Fibroblast of skin of left quadriceps (primary cell): ENCODE measurements at regions not wholly inside any gene's neighbourhood (a gene's known extent, or its start where the extent isn't known, plus 50 kb on each side); places are given as distances from the start of the nearest gene placed in this dataset.
A peak's percentile ranks its signal among the peaks of the same experiment; 100 is the strongest.

ENCODE experiments used
- DNase-seq, 2 experiments: peaks; one replicate each; pipeline ENCODE4 v3.0.0-alpha.2; 2013; ENCODE audit warnings: low read depth in 2 of 2

- DNase-seq = no peak
Measured at GRCh38 chr5:68928617-68929302, 165.1 kb upstream of the SLC30A5 start.

GRCh38 chr5:68930139-68930538 lies 163.7 kb upstream of the SLC30A5 start:
- DNase-seq = no peak

DNA sequence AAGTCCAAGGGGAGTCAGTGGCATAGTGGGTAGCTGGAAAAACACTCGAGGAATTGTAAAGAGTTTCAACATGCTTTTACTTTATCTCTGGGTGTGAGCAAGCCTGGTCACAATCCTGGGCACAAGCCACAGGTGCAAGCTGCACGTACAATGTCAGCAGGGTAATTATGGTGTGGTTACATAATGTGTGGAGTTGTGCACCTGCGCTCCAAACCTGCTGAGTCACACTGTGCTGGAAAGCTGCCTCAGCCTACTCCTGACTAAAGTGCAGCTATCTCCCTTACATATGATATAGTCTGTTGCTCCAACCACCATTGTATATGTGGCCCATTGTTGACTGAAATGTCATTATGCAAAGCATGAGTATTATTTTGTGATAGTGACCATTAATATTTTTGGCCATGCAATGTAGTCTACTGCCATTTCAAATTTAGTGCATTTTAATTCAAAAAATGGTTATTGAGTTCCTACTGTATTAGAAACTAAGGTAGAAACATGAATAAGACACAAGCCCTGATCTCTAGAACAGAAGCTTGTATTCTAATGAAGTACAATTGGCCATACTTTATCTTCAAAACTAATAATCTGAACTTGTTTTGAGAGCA lies 160.9 kb upstream of the SLC30A5 start:
- DNase-seq = no peak

DNA sequence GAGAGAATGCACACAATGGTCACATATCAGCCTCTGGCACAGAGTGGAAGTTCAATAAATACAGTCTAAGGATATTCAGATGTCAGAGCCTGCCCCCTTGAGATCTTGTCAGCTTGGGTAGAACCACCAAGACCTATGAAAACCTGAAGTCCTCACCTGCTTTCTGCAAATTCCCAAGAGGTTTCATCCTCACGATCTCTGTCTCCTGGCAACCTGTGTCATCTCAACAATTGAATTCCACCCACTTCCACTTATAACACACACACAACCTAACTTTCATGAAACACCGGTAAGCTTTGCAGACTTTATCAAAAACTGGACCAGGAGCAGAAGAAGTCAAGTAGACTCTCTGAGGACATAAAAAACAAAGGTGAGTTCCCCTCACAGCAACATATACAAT lies 151.6 kb upstream of the SLC30A5 start:
- no peak for DNase-seq

- DNase-seq = no peak
Measured at GRCh38 chr5:68946728-68947127, 147.1 kb upstream of the SLC30A5 start.

DNA sequence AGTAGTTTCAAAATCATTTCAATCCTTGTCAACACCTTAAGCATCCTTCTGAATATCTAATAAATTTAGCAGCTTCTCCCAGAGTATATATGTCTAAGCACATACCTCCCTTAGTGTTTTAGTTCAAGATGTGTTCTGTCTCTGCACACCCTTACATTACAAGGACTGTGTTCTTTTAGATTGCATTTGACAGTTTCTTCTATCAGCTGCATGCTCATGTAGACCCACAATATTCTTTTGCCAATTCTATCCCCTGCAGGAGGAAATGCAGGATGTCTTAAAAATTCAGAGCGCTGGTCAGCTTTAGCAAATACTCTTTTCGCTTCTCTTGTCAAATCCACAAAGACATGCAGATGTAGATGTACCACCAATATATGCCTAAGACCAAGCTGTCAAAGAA lies 145.8 kb upstream of the SLC30A5 start:
- DNase-seq = no peak

DNA sequence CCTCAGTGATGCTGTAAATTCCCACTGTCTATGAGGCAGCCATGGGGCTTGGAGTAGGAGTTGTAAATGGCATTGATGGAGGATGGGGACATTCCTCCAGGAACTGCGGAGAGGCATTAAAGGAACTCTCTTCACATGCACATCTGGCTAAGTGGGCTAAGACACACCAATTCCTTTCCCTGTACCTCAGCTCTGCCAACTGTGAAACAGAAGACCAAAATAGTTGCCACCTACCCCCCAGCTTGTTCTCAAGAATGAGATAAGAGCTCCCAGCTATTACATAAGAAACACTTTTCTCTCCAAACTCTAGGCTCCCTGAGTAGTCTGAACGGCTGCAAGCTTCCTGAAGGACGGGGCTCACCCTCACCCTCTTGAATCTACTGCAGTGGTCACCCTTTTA lies 144.6 kb upstream of the SLC30A5 start:
- DNase-seq = no peak

- DNase-seq = no peak
Measured at GRCh38 chr5:68949711-68950110, 144.1 kb upstream of the SLC30A5 start.

DNA sequence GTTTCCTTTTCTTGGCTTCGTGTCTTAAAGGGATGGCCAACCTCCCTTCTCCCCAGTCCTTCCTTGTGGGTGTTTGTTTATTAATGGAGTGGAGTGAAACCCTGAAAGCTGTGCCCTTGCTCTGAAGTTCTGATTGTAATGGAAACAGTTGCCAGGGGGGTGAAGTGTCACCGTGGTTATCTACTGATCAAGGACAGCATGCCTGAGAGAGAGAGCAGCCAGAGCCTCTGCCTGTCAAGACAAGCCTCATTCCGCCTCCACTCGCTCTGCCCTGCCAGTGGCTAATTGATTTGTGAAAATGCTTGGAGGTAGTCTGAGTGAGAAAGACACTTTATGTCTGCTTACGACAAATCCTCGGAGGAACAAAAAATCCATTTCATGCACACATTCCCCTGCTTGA lies 143.7 kb upstream of the SLC30A5 start:
- DNase-seq = no peak

GRCh38 chr5:68950930-68951329 lies 142.9 kb upstream of the SLC30A5 start:
- DNase-seq = no peak

DNA sequence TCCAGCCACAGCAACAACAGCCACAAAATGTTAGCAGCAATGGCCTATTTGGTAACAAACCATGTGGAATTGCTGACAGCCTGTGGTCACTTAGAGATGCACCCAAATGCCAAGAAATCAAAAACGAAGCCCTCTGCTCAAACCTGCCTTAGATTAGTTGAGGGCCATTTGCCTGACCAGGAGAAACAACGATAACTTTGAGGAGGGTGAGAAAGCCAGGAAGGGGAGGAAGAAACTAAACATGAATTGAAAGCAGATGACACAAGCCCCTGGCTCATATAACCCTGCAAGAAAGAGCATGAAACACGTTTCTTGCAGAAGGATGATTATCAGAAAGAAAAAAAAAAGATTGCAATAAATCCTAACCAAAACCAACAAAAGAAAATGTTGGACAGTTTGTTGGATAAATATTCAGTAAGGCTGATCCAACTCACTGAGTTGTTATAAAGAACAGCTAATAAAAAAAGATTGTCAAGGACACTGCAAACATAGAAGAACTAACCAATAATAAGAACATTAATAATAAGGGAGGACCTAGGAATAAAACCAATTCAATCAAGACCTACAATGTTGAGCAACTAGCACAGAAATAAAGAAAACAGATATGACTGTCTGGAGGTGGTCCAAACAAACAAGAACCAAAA lies 140.5 kb upstream of the SLC30A5 start:
- DNase-seq = peak; percentile 76 to 81

- peak; percentile 76 to 80 for DNase-seq
Measured at GRCh38 chr5:68953875-68954617, 139.8 kb upstream of the SLC30A5 start.

DNA sequence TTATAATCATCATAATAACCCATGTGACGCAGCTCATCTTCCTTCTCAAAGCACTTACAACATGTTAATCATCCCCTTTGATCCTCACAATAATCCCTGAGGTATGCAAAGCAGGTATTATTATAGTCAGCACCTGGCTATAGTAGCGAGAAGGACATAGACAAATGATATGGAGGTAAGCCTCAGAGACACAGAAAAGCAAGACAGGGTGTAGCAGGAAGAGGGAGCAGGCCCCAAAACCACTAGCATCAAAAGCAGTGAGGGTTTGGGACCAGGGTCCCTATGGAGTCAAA lies 139.2 kb upstream of the SLC30A5 start:
- DNase-seq = no peak

GRCh38 chr5:68957591-68957990 lies 136.2 kb upstream of the SLC30A5 start:
- no peak for DNase-seq

DNA sequence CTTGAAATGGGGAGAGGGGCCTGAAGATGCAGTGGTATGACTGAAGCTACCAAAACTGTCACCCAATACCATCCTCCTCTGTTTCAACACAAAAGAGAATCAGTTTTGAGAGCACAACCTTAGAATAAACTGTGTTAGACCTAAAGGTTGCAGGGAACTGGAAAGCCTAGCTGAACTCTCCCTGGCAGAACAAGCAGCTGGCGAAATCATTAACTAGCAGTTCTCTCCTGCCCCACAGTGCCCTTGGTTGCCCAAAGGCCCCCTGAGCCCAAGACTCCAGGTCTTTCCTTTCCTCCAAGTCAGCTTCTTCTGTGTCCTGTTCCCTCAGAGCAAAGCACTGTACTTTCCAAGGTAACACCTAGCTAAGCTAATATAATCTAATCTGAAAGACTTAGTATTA lies 135.4 kb upstream of the SLC30A5 start:
- DNase-seq = no peak

DNA sequence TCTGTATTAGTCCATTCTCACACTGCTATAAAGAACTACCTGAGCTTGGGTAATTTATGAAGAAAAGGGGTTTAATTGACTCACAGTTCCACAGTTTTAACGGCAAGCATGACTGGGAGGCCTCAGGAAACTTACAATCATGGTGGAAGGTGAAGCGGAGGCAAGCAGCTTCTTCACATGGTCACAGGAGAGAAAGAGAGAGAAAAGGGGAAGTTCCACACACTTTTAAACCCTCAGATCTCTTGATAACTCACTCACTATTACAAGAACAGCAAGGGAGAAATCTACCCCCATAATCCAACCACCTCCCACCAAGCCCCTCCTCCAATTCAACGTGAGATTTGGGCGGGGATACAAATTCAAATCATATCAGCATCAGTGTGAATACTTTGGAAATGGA lies 133.4 kb upstream of the SLC30A5 start:
- DNase-seq = no peak

- DNase-seq = no peak
Measured at GRCh38 chr5:68960961-68961360, 132.9 kb upstream of the SLC30A5 start.

GRCh38 chr5:68961762-68962161 lies 132.1 kb upstream of the SLC30A5 start:
- DNase-seq = no peak

- DNase-seq = peak; percentile 33 to 35
Measured at GRCh38 chr5:68962757-68963484, 130.9 kb upstream of the SLC30A5 start.

- no peak for DNase-seq
Measured at GRCh38 chr5:68964679-68965078, 129.1 kb upstream of the SLC30A5 start.

GRCh38 chr5:68965926-68966325 lies 127.9 kb upstream of the SLC30A5 start:
- no peak for DNase-seq

DNA sequence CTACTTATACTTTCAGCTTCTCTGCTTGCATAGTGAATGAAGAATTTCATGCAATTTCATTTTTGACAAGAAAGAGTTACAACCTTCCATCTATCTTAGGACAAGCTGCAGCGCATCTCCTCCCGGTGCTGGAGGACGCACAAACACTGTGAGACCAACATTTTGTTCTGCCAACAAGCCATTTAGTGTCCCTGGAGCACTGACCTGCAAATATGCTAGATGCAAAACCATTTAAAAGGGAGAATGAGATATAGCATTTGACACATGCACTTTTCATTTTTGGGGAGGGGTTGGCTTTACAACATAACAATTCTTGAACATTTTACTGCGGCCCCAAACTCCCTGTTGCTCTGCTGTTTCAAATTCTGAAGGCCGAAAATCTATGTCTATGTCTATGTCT lies 127.2 kb upstream of the SLC30A5 start:
- no peak for DNase-seq
